Caco-2 (cell line): ENCODE measurements at regions not wholly inside any gene's neighbourhood (a gene's known extent, or its start where the extent isn't known, plus 50 kb on each side); places are given as distances from the start of the nearest gene placed in this dataset.

Source experiments
- BruUV-seq: library from RNA; stranded (reverse); fragments of 400-500 nt; replicated peaks from 2 replicates; lab custom pipeline; 2021; lab: Mats Ljungman, UMichigan
- CTCF ChIA-PET: fragments of 300-600 bp; sonication (Branson Sonifier 250); formaldehyde crosslinking; loops from one replicate; lab custom pipeline; 2022; ENCODE audit warnings: antibody characterized with exemption; lab: Charles Lee
- POLR2A ChIA-PET: fragments of 300-600 bp; sonication (Branson Sonifier 250); formaldehyde crosslinking; loops from one replicate; lab custom pipeline; 2022; ENCODE audit warnings: antibody characterized with exemption; lab: Charles Lee
- DNase-seq, 2 experiments: peaks; one replicate each; pipeline versions ENCODE4 v3.0.0 to v3.0.0-alpha.2; 2020 to 2022
- H3K27me3 ChIP-seq: replicated peaks from 2 replicates; pipeline ENCODE4 v1.6.0; 2011; ENCODE audit warnings: low read length; ENCODE audit not compliant: control insufficient read depth, insufficient read depth
- H3K36me3 ChIP-seq: 2 replicates; pipeline ENCODE4 v1.5.1; 2011; ENCODE audit warnings: low read length; ENCODE audit not compliant: control insufficient read depth, insufficient read depth
- H3K4me1 ChIP-seq: fragments of 250-450 bp; sonication (Bioruptor Pico); 2 replicates; pipeline ENCODE4 v1.5.1; 2020; ENCODE audit warnings: mild to moderate bottlenecking
- H3K4me3 ChIP-seq: 2 replicates; pipeline ENCODE4 v1.5.1; 2011; ENCODE audit warnings: low read depth, mild to moderate bottlenecking, control low read depth, low read length
- H3K9me3 ChIP-seq: fragments of 250-450 bp; sonication (Bioruptor Pico); 2 replicates; pipeline ENCODE4 v1.5.1; 2020; ENCODE audit warnings: mild to moderate bottlenecking, moderate library complexity
- H3K27ac Mint-ChIP-seq: one replicate; pipeline ENCODE4 v1.8.0; 2022; ENCODE audit warnings: mixed read lengths; ENCODE audit not compliant: unreplicated experiment
- H3K27me3 Mint-ChIP-seq: one replicate; pipeline ENCODE4 v1.8.0; 2022; ENCODE audit warnings: mixed read lengths; ENCODE audit not compliant: insufficient read depth, unreplicated experiment
- H3K36me3 Mint-ChIP-seq: one replicate; pipeline ENCODE4 v1.8.0; 2022; ENCODE audit warnings: mild to moderate bottlenecking, mixed read lengths; ENCODE audit not compliant: insufficient read depth, unreplicated experiment
- H3K4me1 Mint-ChIP-seq: one replicate; pipeline ENCODE4 v1.8.0; 2022; ENCODE audit warnings: low read depth, mixed read lengths; ENCODE audit not compliant: unreplicated experiment
- H3K4me3 Mint-ChIP-seq: one replicate; pipeline ENCODE4 v1.8.0; 2022; ENCODE audit warnings: mild to moderate bottlenecking, moderate library complexity, mixed read lengths; ENCODE audit not compliant: unreplicated experiment
- H3K9me3 Mint-ChIP-seq: one replicate; pipeline ENCODE4 v1.8.0; 2022; ENCODE audit warnings: mixed read lengths; ENCODE audit not compliant: unreplicated experiment
- intact Hi-C: fragments of 100-400 bp; cut with micrococcal nuclease; formaldehyde crosslinking; loops from one replicate; pipeline ENCODE4 v1.10.0; 2022; ENCODE audit not compliant: unreplicated experiment
- TF ChIP-seq, protein P1 (sequence below), 2 experiments: fragments of 200-600 bp in 1 of 2; IDR thresholded peaks; 1 replicate in 1 of 2; 2 replicates in 1 of 2; pipeline versions ENCODE4 v1.5.1 to v1.8.0; 2011 to 2022; ENCODE audit warnings: antibody characterized with exemption in 1 of 2, control low read depth in 1 of 2, inconsistent platforms in 1 of 2, low read depth in 1 of 2, low read length in 1 of 2, mild to moderate bottlenecking in 1 of 2, moderate library complexity in 1 of 2; ENCODE audit not compliant: insufficient read depth in 1 of 2, severe bottlenecking in 1 of 2, unreplicated experiment in 1 of 2

DNA sequence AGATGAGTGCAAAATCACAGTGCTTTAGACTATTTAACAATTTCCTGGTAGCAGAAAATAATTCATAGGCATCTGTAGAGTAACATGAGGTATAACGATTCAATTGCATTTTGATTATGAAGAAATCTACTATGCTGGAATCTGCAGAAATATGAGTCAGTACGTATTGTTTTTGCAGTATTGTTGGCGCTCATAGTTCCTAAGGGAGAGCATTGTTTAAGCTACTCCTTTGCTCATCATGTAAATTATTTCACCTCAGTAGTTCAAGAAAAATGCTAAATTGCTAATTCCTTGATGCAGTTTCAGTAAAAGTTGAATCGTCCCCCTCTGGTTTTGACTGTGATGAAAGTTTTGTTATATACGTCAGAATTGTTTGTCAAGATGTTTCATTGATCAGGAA is 458.4 kb downstream of the HINT1 start:
- Histone ChIP-seq H3K4me1 (peaks cover 15% of the 10 kb centered on the region), H3K4me3 (no peak overlapping the region), H3K9me3 (0 out of 2 replicates have a peak, but pooled peaks cover 2% of the 10 kb centered on the region), H3K27me3 (no peaks in the 10 kb centered on the region), H3K36me3 (no peaks in the 10 kb centered on the region)
- Mint-ChIP-seq H3K27ac (no peak overlapping the region), H3K9me3 (peaks cover 22% of the 10 kb centered on the region), H3K27me3 (no peaks in the 10 kb centered on the region), H3K36me3 (no peaks in the 10 kb centered on the region), H3K4me3 (no peak overlapping the region), H3K4me1 (peaks cover 15% of the 10 kb centered on the region)
- no peak for DNase-seq
- no TSS peak for BruUV-seq
- POLR2A ChIA-PET: no interaction called here
- intact Hi-C loops: no loop called here
- CTCF ChIA-PET: no interaction called here
- TF ChIP-seq, protein P1, sequence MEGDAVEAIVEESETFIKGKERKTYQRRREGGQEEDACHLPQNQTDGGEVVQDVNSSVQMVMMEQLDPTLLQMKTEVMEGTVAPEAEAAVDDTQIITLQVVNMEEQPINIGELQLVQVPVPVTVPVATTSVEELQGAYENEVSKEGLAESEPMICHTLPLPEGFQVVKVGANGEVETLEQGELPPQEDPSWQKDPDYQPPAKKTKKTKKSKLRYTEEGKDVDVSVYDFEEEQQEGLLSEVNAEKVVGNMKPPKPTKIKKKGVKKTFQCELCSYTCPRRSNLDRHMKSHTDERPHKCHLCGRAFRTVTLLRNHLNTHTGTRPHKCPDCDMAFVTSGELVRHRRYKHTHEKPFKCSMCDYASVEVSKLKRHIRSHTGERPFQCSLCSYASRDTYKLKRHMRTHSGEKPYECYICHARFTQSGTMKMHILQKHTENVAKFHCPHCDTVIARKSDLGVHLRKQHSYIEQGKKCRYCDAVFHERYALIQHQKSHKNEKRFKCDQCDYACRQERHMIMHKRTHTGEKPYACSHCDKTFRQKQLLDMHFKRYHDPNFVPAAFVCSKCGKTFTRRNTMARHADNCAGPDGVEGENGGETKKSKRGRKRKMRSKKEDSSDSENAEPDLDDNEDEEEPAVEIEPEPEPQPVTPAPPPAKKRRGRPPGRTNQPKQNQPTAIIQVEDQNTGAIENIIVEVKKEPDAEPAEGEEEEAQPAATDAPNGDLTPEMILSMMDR (IDR thresholded peaks at IDR 0.05; ENCODE audit: insufficient read depth in 1 of 2, low read depth in 1 of 2, low read length in 1 of 2, severe bottlenecking in 1 of 2, unreplicated experiment in 1 of 2): no peak

DNA sequence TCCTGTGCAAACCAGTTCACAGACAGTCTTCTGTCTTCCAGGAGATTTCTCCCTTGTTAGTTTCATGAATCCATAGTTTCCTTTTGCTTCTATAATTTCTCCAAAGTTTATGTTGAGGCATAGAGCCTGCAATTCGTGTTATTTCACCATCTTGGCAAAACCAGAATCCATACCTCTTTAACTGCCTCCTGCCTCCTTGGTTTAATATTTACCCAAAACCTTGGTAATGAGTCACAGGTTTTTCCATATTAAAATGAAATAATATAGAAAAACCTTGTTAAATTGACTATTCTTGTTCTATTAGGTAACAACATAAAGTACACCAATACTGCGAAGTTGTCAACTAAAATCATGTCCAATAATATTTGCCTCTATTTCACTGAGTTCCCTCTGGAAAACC is 459.7 kb downstream of the HINT1 start:
- Mint-ChIP-seq H3K4me3 (no peak overlapping the region), H3K27ac (no peak overlapping the region), H3K9me3 (peaks cover 22% of the 10 kb centered on the region), H3K27me3 (no peaks in the 10 kb centered on the region), H3K36me3 (no peaks in the 10 kb centered on the region), H3K4me1 (peaks cover 10% of the 10 kb centered on the region)
- BruUV-seq: no TSS peak
- H3K36me3 ChIP-seq: no peaks in the 10 kb centered on the region
- 0 out of 2 replicates have a peak, but pooled peaks cover 2% of the 10 kb centered on the region for H3K9me3 ChIP-seq
- TF ChIP-seq, protein P1 (IDR thresholded peaks at IDR 0.05; ENCODE audit: insufficient read depth in 1 of 2, low read depth in 1 of 2, low read length in 1 of 2, severe bottlenecking in 1 of 2, unreplicated experiment in 1 of 2): no peak
- DNase-seq: no peak
- intact Hi-C loops: no loop called here
- no peak overlapping the region for H3K4me3 ChIP-seq
- ChIA-PET POLR2A (no interaction called here), CTCF (no interaction called here)
- peaks cover 4% of the 10 kb centered on the region for H3K4me1 ChIP-seq
- H3K27me3 ChIP-seq: no peaks in the 10 kb centered on the region

DNA sequence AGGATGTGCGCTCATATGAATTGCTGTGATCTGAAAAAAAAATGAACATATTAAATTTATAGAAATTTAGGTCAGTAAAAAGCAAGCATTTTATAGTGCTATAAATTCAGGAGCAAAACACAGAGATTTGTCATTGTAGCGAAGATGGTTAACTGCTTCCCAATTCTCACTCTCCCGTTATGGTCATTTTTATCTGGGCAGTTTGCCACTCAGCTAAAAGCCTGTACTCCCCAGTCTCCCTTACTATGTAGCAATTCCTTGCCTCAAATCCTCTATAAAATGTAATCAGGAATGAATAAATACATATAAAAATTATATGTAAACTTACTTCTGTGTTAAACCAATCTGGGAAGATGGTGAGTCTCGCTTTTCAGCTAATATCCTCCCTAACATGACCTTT is 471.5 kb downstream of the HINT1 start:
- no TSS peak for BruUV-seq
- POLR2A ChIA-PET: no interaction called here
- TF ChIP-seq, protein P1 (IDR thresholded peaks at IDR 0.05; ENCODE audit: insufficient read depth in 1 of 2, low read depth in 1 of 2, low read length in 1 of 2, severe bottlenecking in 1 of 2, unreplicated experiment in 1 of 2): no peak
- intact Hi-C loops: no loop called here
- no peak for DNase-seq
- Histone ChIP-seq H3K27me3 (no peaks in the 10 kb centered on the region), H3K9me3 (no peaks in the 10 kb centered on the region), H3K36me3 (no peaks in the 10 kb centered on the region), H3K4me3 (no peak overlapping the region), H3K4me1 (no peaks in the 10 kb centered on the region)
- Mint-ChIP-seq H3K4me3 (no peak overlapping the region), H3K27ac (no peak overlapping the region), H3K4me1 (no peaks in the 10 kb centered on the region), H3K36me3 (no peaks in the 10 kb centered on the region), H3K27me3 (no peaks in the 10 kb centered on the region), H3K9me3 (peaks cover 9% of the 10 kb centered on the region)
- CTCF ChIA-PET: no interaction called here
